GM18519 (cell line): ENCODE measurements at regions not wholly inside any gene's neighbourhood (a gene's known extent, or its start where the extent isn't known, plus 50 kb on each side); places are given as distances from the start of the nearest gene placed in this dataset.

ENCODE experiments used
- ATAC-seq: cut with Tn5 transposase; IDR thresholded peaks from one replicate; pipeline ENCODE4 v1.9.1; 2021; ENCODE audit warnings: mild to moderate bottlenecking, moderate library complexity; ENCODE audit not compliant: unreplicated experiment, low FRiP score

- peak; percentile 82 for ATAC-seq
Measured at GRCh38 chr6:2542858-2543218, 207.9 kb downstream of the MYLK4 start.

GRCh38 chr6:2542101-2542857 is 208.4 kb downstream of the MYLK4 start:
- no peak for ATAC-seq

- ATAC-seq = no peak
Measured at GRCh38 chr6:2536451-2536850, 214.3 kb downstream of the MYLK4 start.

DNA sequence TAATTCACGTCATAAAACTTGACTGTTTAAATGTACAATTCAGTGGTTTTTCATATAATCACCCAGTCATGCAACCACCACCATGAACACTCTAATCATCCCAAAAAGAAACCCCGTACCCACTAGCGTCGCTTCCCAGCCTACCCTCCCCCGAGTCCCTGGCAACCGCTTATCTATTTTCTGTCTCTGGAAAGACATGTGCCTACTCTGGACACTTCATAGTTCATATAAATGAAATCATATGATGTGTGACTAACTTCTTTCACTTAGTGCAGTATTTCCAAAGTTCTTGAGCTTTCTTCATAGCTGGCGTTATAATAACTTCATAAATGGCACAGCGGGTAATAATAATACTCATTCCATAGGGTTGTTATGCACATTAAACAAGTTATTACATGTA is 215.2 kb downstream of the MYLK4 start:
- ATAC-seq = no peak

GRCh38 chr6:2534406-2535042 is 216.2 kb downstream of the MYLK4 start:
- ATAC-seq = no peak

DNA sequence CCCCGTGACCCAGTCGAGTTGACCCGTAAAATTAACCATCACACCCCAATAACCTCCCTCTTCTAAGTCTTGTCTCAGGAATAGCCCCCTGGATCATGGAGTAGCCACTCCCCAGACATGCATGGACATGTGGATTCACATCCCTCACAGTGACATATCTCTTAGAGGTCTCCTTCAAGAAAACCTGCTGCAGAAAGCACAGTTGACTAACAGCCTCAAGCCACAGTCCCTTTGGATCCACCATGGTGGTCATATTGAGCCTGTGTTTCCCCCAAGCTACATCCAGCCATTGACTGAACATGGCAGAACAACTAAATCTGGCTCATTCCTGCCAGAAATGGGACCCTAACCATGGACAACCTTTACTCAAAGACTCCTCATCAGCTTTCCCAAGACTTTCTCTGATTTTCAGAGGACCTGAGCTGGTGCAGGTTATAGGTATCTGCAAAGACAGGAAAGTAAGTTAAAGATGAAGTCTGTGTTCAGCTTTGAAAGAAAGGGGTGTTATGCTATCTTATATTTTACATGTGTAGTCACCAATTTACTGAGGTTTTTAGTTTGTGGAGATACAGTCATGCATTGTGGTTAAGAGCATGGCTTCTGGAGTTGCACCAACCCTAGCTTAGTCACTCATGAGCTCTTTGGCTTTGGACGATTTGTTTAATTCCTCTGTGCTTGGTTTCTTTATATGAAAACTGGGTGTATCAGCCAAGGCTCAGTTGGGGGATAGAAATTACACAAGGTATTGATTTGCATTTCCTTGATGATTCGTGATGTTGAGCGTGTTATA is 219.1 kb downstream of the MYLK4 start:
- no peak for ATAC-seq

DNA sequence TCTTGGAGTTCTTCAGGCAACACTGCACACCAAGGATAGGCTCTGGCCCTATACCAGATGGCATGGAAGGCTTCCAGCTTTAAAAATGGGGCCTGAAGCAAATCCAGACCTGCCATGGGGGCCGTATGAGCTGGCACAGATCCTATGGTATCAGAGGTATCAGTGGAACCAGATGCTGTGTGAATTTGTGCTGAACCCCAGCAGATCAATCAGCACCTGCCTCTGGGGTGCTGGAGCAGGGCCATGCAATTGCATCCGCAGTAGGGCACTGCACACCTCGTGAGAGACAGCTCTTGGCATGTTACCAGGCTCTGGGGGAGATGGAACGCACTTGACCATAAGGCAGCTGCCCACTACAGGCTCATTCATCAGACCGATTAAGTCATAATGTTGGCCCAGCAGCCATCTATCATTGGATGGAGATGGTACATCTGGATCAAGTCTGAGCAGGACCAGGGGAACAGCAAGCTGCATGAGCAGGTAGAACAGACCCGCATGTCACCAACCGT is 221.5 kb downstream of the MYLK4 start:
- ATAC-seq = no peak

DNA sequence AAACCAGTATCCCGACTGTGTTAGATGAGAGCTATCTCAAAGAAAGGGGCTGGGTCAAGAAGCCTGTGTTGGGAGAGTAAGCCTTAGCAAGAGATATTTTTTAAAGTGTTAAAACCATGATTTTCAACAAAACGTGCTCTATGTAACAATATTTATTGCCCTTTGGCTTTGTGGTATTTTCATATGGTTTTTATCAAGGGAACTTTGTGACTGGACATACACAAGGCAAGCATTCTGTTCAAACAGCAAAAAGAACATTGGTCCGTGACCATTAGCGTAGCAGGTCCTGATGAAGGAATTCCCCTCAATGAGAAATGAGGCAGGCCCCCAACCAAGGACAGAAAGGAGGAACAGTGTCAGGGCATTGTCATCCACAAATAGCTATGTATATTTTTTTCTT is 222.6 kb downstream of the MYLK4 start:
- no peak for ATAC-seq

DNA sequence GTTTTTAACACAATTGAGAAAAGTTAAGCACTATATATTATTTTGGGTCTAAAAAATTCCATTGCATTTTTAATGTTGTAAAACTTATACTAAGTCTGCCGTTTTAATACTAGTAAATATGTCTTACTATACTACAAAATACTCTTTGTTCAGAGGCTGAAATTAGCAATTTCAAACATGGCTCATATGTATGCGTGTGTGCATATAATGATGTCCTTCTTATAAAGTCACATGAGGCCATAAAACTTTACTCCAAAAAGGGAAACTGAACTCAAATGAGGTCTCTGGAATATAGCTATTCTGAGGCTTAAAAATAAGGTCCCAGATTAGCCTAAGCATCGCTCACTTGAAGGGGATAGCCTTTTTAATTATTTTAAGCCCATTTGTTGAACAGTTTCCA is 224.0 kb downstream of the MYLK4 start:
- no peak for ATAC-seq

GRCh38 chr6:2524090-2524489 is 226.6 kb downstream of the MYLK4 start:
- no peak for ATAC-seq

GRCh38 chr6:2523061-2523460 is 227.7 kb downstream of the MYLK4 start:
- no peak for ATAC-seq

- no peak for ATAC-seq
Measured at GRCh38 chr6:2522521-2522920, 228.2 kb downstream of the MYLK4 start.

DNA sequence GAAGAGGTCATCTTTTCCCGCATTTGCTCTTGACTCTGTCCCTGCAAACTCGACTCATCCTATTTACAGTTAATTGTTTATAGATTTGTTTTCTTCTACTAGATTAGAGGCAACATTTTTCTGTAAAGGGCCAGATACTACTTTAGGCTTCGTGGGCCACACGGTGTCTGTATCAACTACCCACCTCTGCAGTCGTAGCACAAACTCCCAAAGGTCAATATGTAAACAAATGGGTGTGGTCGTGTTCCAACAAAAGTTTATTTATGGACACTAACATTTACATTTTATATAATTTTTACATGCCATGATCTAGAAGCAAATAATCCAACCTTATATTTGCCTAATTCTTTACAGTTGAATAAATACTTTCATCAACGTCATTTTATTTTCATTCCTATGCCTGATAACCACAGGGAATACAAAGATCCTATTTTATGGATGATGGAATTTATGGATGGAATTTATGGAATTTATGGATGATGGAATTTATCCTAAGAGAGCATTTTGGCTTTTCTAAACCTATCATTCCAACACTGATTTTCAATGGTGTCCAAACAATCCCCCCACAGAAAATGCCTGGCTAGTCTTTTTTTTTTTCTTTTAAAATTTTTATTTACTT is 232.8 kb downstream of the MYLK4 start:
- no peak for ATAC-seq

DNA sequence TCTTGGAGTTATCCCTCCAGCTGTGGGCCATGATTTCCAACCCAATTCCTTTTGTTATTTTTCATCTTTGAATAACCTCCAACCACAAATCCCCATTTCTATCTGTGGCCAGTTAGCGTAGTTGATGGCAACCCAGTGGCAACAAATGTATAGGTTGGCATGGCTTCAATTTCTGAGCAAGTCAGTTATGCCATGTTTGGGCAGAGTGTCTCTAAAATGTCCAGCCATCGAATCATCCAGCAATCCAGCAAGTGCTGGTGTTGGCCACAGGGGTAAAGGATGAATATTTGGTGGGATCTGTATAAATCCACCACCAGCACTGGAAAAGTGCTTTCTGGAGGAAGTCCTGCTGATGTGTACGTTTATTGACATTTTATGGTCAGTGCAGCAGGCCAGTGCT is 233.3 kb downstream of the MYLK4 start:
- no peak for ATAC-seq

GRCh38 chr6:2516059-2516458 is 234.7 kb downstream of the MYLK4 start:
- no peak for ATAC-seq

GRCh38 chr6:2514965-2515543 is 235.7 kb downstream of the MYLK4 start:
- no peak for ATAC-seq

- ATAC-seq = no peak
Measured at GRCh38 chr6:2512802-2513201, 237.9 kb downstream of the MYLK4 start.

- no peak for ATAC-seq
Measured at GRCh38 chr6:2510316-2510715, 240.4 kb downstream of the MYLK4 start.

GRCh38 chr6:2509711-2510110 is 241.0 kb downstream of the MYLK4 start:
- no peak for ATAC-seq

- ATAC-seq = no peak
Measured at GRCh38 chr6:2508071-2508470, 242.7 kb downstream of the MYLK4 start.
